ENCODE measurements at regions not wholly inside any gene's neighbourhood (a gene's known extent, or its start where the extent isn't known, plus 50 kb on each side); places are given as distances from the start of the nearest gene placed in this dataset.

DNA sequence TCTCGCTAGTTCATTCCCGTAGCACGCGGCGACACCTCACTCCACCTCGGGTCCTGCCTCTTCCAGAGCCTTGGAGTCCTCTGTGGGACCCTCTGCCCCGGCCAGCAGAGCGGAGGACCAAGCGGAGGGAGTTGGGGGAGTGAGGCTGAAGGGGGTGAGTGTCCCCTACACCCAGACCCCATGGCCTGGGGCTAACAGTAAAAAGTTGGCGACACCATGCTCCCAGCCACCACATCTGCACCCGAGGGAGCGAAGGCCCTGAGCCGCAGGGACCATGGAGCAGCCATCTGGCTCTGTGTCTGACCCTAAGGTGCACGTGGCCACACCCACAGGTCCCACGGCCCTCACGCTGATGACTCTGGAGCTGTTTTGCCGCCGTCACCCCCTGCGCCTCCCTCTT lies 293.8 kb downstream of the BRD1 start:
- TF ChIP-seq POLR2AphosphoS5 (IDR thresholded peaks at IDR 0.05; ENCODE audit: low read depth, low read length) = no peak
- TF ChIP-seq TAF1 (IDR thresholded peaks at IDR 0.05; ENCODE audit: low read depth, low read length) = no peak
- TF ChIP-seq POLR2A (IDR thresholded peaks at IDR 0.05; ENCODE audit: low read depth, low read length) = no peak
- TF ChIP-seq SPI1 (IDR thresholded peaks at IDR 0.05; ENCODE audit: low read depth, low read length) = no peak
- TF ChIP-seq PAX5 (IDR thresholded peaks at IDR 0.05; ENCODE audit: insufficient read depth, low read length, severe bottlenecking) = no peak

Data from GM12891 (cell line).